Parathyroid adenoma (tissue), 2 donors: ENCODE measurements at regions not wholly inside any gene's neighbourhood (a gene's known extent, or its start where the extent isn't known, plus 50 kb on each side); places are given as distances from the start of the nearest gene placed in this dataset.

ENCODE experiments used
- H2AFZ ChIP-seq: fragments of 300-600 bp; sonication (generic); one replicate; pipeline ENCODE4 v1.7.0; 2017; ENCODE audit warnings: antibody characterized with exemption, mild to moderate bottlenecking
- H3K27ac ChIP-seq: fragments of 300-600 bp; sonication (generic); one replicate; pipeline ENCODE4 v1.7.0; 2017
- H3K27me3 ChIP-seq: fragments of 300-600 bp; sonication (generic); one replicate; pipeline ENCODE4 v1.7.0; 2017; ENCODE audit warnings: low read length; ENCODE audit not compliant: control insufficient read depth, insufficient read depth
- H3K36me3 ChIP-seq: fragments of 300-600 bp; sonication (generic); one replicate; pipeline ENCODE4 v1.7.0; 2017; ENCODE audit warnings: low read length; ENCODE audit not compliant: control insufficient read depth, insufficient read depth
- H3K4me1 ChIP-seq: fragments of 300-600 bp; sonication (generic); one replicate; pipeline ENCODE4 v1.7.0; 2017; ENCODE audit warnings: control low read depth
- H3K4me2 ChIP-seq: fragments of 300-600 bp; sonication (generic); one replicate; pipeline ENCODE4 v1.7.0; 2017; ENCODE audit warnings: low read length
- H3K4me3 ChIP-seq: fragments of 300-600 bp; sonication (generic); one replicate; pipeline ENCODE4 v1.7.0; 2017; ENCODE audit warnings: low read depth, low read length
- H3K79me2 ChIP-seq: fragments of 300-600 bp; sonication (generic); one replicate; pipeline ENCODE4 v1.7.0; 2017; ENCODE audit warnings: control low read depth
- H3K9ac ChIP-seq: fragments of 300-600 bp; sonication (generic); one replicate; pipeline ENCODE4 v1.7.0; 2017; ENCODE audit warnings: mild to moderate bottlenecking
- H3K9me3 ChIP-seq: fragments of 300-600 bp; sonication (generic); one replicate; pipeline ENCODE4 v1.7.0; 2017; ENCODE audit warnings: low read length; ENCODE audit not compliant: control insufficient read depth
- TF ChIP-seq, protein P1 (sequence below): fragments of 300-600 bp; sonication (generic); IDR thresholded peaks from one replicate; pipeline ENCODE4 v1.7.0; 2017; ENCODE audit warnings: antibody characterized with exemption, mild to moderate bottlenecking
- donor health status: primary hyperparathyroidism.

DNA sequence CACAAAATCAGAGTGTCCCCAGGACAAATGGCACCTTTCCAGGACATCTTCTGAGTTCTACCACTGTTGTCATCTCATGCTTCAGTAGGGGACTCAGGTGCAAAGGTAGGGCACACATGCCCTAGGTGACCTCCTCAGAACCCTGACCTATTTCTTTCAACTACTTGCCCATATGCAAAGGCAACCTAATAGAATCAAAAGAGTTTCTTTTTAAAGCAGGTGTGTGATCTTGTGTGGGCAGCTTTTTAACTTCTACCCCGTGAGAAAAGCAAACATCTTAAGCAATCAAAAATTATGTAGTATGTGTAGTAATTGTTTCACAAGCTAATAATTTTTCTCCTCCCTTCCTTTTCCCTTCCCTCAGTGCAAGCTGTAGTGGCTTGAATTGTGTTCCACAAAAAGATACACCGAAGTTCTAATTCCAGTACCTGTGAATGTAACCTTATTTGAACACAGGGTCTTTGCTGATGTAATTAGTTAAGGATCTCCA lies 333.1 kb downstream of the RND3 start:
- TF ChIP-seq, protein P1, sequence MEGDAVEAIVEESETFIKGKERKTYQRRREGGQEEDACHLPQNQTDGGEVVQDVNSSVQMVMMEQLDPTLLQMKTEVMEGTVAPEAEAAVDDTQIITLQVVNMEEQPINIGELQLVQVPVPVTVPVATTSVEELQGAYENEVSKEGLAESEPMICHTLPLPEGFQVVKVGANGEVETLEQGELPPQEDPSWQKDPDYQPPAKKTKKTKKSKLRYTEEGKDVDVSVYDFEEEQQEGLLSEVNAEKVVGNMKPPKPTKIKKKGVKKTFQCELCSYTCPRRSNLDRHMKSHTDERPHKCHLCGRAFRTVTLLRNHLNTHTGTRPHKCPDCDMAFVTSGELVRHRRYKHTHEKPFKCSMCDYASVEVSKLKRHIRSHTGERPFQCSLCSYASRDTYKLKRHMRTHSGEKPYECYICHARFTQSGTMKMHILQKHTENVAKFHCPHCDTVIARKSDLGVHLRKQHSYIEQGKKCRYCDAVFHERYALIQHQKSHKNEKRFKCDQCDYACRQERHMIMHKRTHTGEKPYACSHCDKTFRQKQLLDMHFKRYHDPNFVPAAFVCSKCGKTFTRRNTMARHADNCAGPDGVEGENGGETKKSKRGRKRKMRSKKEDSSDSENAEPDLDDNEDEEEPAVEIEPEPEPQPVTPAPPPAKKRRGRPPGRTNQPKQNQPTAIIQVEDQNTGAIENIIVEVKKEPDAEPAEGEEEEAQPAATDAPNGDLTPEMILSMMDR, result no peak
- H3K79me2 ChIP-seq, result no peaks in the 10 kb centered on the region
- H2AFZ ChIP-seq, result no peak overlapping the region
- no peaks in the 10 kb centered on the region for H3K9me3 ChIP-seq
- no peak overlapping the region for H3K9ac ChIP-seq
- H3K4me2 ChIP-seq, result no peak overlapping the region
- H3K27me3 ChIP-seq, result no peaks in the 10 kb centered on the region
- H3K4me3 ChIP-seq, result no peak overlapping the region
- no peaks in the 10 kb centered on the region for H3K4me1 ChIP-seq
- H3K36me3 ChIP-seq, result no peaks in the 10 kb centered on the region
- no peak overlapping the region for H3K27ac ChIP-seq

DNA sequence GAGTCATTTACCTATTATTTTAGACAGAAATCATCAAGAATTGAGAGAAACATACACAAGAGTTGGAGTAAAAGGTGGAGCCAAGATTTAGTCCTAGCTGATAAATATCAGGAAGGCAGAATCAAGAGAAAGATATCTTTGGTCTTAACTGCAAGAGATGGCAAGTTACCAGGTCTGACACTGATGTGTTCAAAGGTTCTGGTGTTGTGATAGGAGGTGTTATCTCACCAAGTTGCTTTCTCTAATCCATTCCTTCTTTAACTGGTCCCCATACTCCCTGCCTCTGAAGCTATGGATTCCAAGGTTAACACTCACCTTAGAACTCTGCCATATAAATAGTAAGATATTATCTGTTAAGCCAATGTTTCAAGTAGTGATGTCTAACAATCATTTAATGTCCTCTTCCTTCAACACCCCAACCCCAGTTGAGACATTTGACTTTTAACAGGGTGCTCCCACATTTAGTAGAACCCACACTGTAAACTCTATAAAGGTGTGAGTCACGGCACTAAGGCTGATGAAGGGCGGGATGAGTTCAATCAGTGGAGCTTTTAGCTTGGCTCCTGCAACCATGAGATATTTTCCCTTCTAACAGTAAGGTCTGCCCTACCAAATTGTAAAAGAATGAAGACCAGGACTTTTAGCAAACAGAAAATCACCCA lies 333.7 kb downstream of the RND3 start:
- TF ChIP-seq, protein P1, result no peak
- no peaks in the 10 kb centered on the region for H3K4me1 ChIP-seq

GRCh38 chr2:150152230-150152629 lies 335.2 kb downstream of the RND3 start:
- Histone ChIP-seq H3K36me3 (no peaks in the 10 kb centered on the region), H3K27me3 (no peaks in the 10 kb centered on the region), H3K4me3 (no peak overlapping the region), H3K9ac (no peak overlapping the region), H3K4me2 (no peak overlapping the region), H2AFZ (no peak overlapping the region), H3K79me2 (no peaks in the 10 kb centered on the region), H3K27ac (no peak overlapping the region), H3K4me1 (no peaks in the 10 kb centered on the region), H3K9me3 (no peaks in the 10 kb centered on the region)
- TF ChIP-seq, protein P1, result no peak

More for the DNA sequence above, 333.7 kb downstream of the RND3 start:
- Histone ChIP-seq H3K27me3 (no peaks in the 10 kb centered on the region), H3K4me2 (no peak overlapping the region), H3K36me3 (no peaks in the 10 kb centered on the region), H3K9ac (no peak overlapping the region), H3K27ac (no peak overlapping the region), H3K4me3 (no peak overlapping the region), H2AFZ (no peak overlapping the region), H3K9me3 (no peaks in the 10 kb centered on the region), H3K79me2 (no peaks in the 10 kb centered on the region)

- Histone ChIP-seq H3K36me3 (no peaks in the 10 kb centered on the region), H3K4me1 (no peaks in the 10 kb centered on the region), H3K79me2 (no peaks in the 10 kb centered on the region), H3K9me3 (no peaks in the 10 kb centered on the region), H3K4me2 (no peak overlapping the region), H2AFZ (no peak overlapping the region), H3K27ac (no peak overlapping the region), H3K27me3 (no peaks in the 10 kb centered on the region), H3K4me3 (no peak overlapping the region), H3K9ac (no peak overlapping the region)
- TF ChIP-seq, protein P1, result no peak
Observed at GRCh38 chr2:150150144-150150543, 337.3 kb downstream of the RND3 start.
